ENCODE measurements at regions not wholly inside any gene's neighbourhood (a gene's known extent, or its start where the extent isn't known, plus 50 kb on each side); places are given as distances from the start of the nearest gene placed in this dataset.

DNA sequence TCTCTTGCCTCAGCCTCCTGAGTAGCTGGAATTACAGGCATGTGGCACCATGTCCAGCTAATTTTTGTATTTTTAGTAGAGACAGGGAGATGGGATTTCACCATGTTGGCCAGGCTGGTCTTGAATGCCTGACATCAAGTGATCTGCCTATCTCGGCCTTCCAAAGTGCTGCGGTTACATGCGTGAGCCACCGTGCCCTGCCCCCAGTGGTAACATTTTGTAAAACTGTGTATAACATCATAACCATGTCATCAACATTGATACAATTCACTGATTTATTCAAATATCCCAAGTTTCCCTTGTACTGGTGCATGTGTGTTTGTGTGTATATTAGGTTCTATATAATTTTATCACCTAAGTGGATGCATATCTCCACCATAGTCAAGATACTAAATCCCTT, 70.0 kb downstream of the PDCL3 start:
- TF ChIP-seq POLR2A (IDR thresholded peaks at IDR 0.05; ENCODE audit: extremely low read depth, insufficient read length) (no peak), MAX (IDR thresholded peaks at IDR 0.05; ENCODE audit: low read depth, low read length) (no peak), MYC (IDR thresholded peaks at IDR 0.05; ENCODE audit: low read depth, low read length) (no peak)
- TF ChIP-seq, protein P1, sequence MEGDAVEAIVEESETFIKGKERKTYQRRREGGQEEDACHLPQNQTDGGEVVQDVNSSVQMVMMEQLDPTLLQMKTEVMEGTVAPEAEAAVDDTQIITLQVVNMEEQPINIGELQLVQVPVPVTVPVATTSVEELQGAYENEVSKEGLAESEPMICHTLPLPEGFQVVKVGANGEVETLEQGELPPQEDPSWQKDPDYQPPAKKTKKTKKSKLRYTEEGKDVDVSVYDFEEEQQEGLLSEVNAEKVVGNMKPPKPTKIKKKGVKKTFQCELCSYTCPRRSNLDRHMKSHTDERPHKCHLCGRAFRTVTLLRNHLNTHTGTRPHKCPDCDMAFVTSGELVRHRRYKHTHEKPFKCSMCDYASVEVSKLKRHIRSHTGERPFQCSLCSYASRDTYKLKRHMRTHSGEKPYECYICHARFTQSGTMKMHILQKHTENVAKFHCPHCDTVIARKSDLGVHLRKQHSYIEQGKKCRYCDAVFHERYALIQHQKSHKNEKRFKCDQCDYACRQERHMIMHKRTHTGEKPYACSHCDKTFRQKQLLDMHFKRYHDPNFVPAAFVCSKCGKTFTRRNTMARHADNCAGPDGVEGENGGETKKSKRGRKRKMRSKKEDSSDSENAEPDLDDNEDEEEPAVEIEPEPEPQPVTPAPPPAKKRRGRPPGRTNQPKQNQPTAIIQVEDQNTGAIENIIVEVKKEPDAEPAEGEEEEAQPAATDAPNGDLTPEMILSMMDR (IDR thresholded peaks at IDR 0.05; ENCODE audit: low read depth, low read length), result no peak
- H3K4me3 ChIP-seq (ENCODE audit: low read depth, low read length), result no peak overlapping the region
- no peak for DNase-seq (ENCODE audit: low read depth)

DNA sequence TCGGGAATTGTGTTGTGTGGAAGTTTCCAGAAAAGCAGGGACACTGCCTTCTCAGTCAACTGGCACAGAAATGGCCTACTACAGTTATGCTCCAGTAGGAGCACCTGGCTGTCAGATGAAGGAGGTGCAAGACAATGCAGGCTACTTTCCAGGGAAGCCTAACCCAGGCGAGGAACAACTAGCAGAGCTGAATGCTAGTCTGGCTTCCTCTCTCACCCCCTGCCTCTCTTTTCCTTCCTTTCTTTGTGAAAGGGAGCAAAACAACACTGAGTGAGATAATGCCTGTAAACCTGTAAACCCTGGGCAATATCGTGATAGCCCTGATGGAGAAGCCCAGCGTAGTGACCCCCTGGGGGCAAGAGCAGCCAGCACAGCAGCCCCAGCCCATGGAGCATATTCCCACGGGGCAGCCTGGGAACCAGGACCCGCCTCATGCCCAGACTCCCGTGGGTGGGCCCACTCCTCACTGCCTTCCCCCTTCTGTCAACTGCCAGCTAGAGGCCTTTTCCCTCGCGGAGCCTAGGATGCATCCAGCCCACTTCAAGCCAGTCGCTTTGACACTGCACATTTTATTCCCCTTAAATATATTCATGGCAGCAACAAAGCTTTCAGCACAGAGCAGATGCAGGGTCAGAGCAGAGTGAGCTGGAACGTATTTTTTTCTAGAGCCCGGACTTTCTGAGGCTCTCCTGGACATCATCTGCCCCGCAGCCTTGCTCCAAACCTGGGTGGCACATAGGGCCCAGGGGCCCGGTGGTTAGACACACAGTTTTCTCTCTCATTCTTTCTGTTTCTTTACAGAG, 77.0 kb downstream of the PDCL3 start:
- H3K4me3 ChIP-seq (ENCODE audit: low read depth, low read length), result no peak overlapping the region
- TF ChIP-seq POLR2A (IDR thresholded peaks at IDR 0.05; ENCODE audit: extremely low read depth, insufficient read length) (no peak), MYC (IDR thresholded peaks at IDR 0.05; ENCODE audit: low read depth, low read length) (no peak), MAX (IDR thresholded peaks at IDR 0.05; ENCODE audit: low read depth, low read length) (no peak)
- TF ChIP-seq, protein P1 (IDR thresholded peaks at IDR 0.05; ENCODE audit: low read depth, low read length), result no peak

GRCh38 chr2:100640431-100641124, 77.8 kb downstream of the PDCL3 start:
- H3K4me3 ChIP-seq (ENCODE audit: low read depth, low read length), result no peak overlapping the region
- TF ChIP-seq POLR2A (IDR thresholded peaks at IDR 0.05; ENCODE audit: extremely low read depth, insufficient read length), result no peak
- peak; percentile 13 for DNase-seq (ENCODE audit: low read depth)

More for the DNA sequence above, 77.0 kb downstream of the PDCL3 start:
- DNase-seq (ENCODE audit: low read depth), result no peak

GRCh38 chr2:100641125-100641435, 78.3 kb downstream of the PDCL3 start:
- DNase-seq (ENCODE audit: low read depth), result peak; percentile 50
- no peak overlapping the region for H3K4me3 ChIP-seq (ENCODE audit: low read depth, low read length)
- TF ChIP-seq MAX (IDR thresholded peaks at IDR 0.05; ENCODE audit: low read depth, low read length) (no peak), POLR2A (IDR thresholded peaks at IDR 0.05; ENCODE audit: extremely low read depth, insufficient read length) (no peak), MYC (IDR thresholded peaks at IDR 0.05; ENCODE audit: low read depth, low read length) (no peak)
- TF ChIP-seq, protein P1 (IDR thresholded peaks at IDR 0.05; ENCODE audit: low read depth, low read length), result no peak

GRCh38 chr2:100642425-100642824, 79.6 kb downstream of the PDCL3 start:
- TF ChIP-seq, protein P1 (IDR thresholded peaks at IDR 0.05; ENCODE audit: low read depth, low read length), result no peak
- TF ChIP-seq MAX (IDR thresholded peaks at IDR 0.05; ENCODE audit: low read depth, low read length) (no peak), POLR2A (IDR thresholded peaks at IDR 0.05; ENCODE audit: extremely low read depth, insufficient read length) (no peak), MYC (IDR thresholded peaks at IDR 0.05; ENCODE audit: low read depth, low read length) (no peak)
- no peak overlapping the region for H3K4me3 ChIP-seq (ENCODE audit: low read depth, low read length)
- no peak for DNase-seq (ENCODE audit: low read depth)

- no peak for DNase-seq (ENCODE audit: low read depth)
- TF ChIP-seq, protein P1 (IDR thresholded peaks at IDR 0.05; ENCODE audit: low read depth, low read length), result no peak
- TF ChIP-seq POLR2A (IDR thresholded peaks at IDR 0.05; ENCODE audit: extremely low read depth, insufficient read length) (no peak), MAX (IDR thresholded peaks at IDR 0.05; ENCODE audit: low read depth, low read length) (no peak), MYC (IDR thresholded peaks at IDR 0.05; ENCODE audit: low read depth, low read length) (no peak)
- H3K4me3 ChIP-seq (ENCODE audit: low read depth, low read length), result no peak overlapping the region
Measured at GRCh38 chr2:100643467-100643866, 80.7 kb downstream of the PDCL3 start.

All from NB4 (cell line).